ENCODE measurements at regions not wholly inside any gene's neighbourhood (a gene's known extent, or its start where the extent isn't known, plus 50 kb on each side); places are given as distances from the start of the nearest gene placed in this dataset.

- TF ChIP-seq CTCF (IDR thresholded peaks at IDR 0.05; ENCODE audit: low read depth, low read length, missing control alignments), result no peak
- no peak overlapping the region for H3K4me3 ChIP-seq (replicated peaks; ENCODE audit: low read depth, low read length)
- DNase-seq (ENCODE audit: extremely low read depth, low read depth), result no peak
Observed at GRCh38 chr5:56552612-56553268, 262.6 kb upstream of the MAP3K1 start.

GRCh38 chr5:56550227-56550626 is 265.1 kb upstream of the MAP3K1 start:
- TF ChIP-seq CTCF (IDR thresholded peaks at IDR 0.05; ENCODE audit: low read depth, low read length, missing control alignments), result no peak
- no peak for DNase-seq (ENCODE audit: extremely low read depth, low read depth)
- H3K4me3 ChIP-seq (replicated peaks; ENCODE audit: low read depth, low read length), result no peak overlapping the region

- no peak for DNase-seq (ENCODE audit: extremely low read depth, low read depth)
- H3K4me3 ChIP-seq (replicated peaks; ENCODE audit: low read depth, low read length), result no peak overlapping the region
- TF ChIP-seq CTCF (IDR thresholded peaks at IDR 0.05; ENCODE audit: low read depth, low read length, missing control alignments), result no peak
Observed at GRCh38 chr5:56549096-56549886, 266.1 kb upstream of the MAP3K1 start.

- no peak overlapping the region for H3K4me3 ChIP-seq (replicated peaks; ENCODE audit: low read depth, low read length)
- DNase-seq (ENCODE audit: extremely low read depth, low read depth), result peak; percentile 29
- no peak for TF ChIP-seq CTCF (IDR thresholded peaks at IDR 0.05; ENCODE audit: low read depth, low read length, missing control alignments)
Observed at GRCh38 chr5:56545016-56545415, 270.3 kb upstream of the MAP3K1 start.

GRCh38 chr5:56543441-56544388 is 271.6 kb upstream of the MAP3K1 start:
- no peak for DNase-seq (ENCODE audit: extremely low read depth, low read depth)
- no peak for TF ChIP-seq CTCF (IDR thresholded peaks at IDR 0.05; ENCODE audit: low read depth, low read length, missing control alignments)
- no peak overlapping the region for H3K4me3 ChIP-seq (replicated peaks; ENCODE audit: low read depth, low read length)

- no peak for DNase-seq (ENCODE audit: extremely low read depth, low read depth)
- no peak for TF ChIP-seq CTCF (IDR thresholded peaks at IDR 0.05; ENCODE audit: low read depth, low read length, missing control alignments)
- no peak overlapping the region for H3K4me3 ChIP-seq (replicated peaks; ENCODE audit: low read depth, low read length)
Observed at GRCh38 chr5:56540266-56540665, 275.1 kb upstream of the MAP3K1 start.
